LHCN-M2 (cell line): ENCODE measurements at regions not wholly inside any gene's neighbourhood (a gene's known extent, or its start where the extent isn't known, plus 50 kb on each side); places are given as distances from the start of the nearest gene placed in this dataset.

Experiments
- DNase-seq: peaks from one replicate; pipeline ENCODE4 v3.0.0-alpha.2; 2012; ENCODE audit warnings: low read depth

- no peak for DNase-seq
These were observed 102.1 kb downstream of the DIPK2A start for GRCh38 chr3:144073698-144074097.

- no peak for DNase-seq
These were observed 108.0 kb downstream of the DIPK2A start for GRCh38 chr3:144079634-144080033.

- DNase-seq, result no peak
These were observed 113.3 kb downstream of the DIPK2A start for GRCh38 chr3:144084929-144085328.

GRCh38 chr3:144085964-144086363 lies 114.3 kb downstream of the DIPK2A start:
- peak; percentile 71 for DNase-seq

- DNase-seq, result no peak
These were observed 124.4 kb downstream of the DIPK2A start for GRCh38 chr3:144096016-144096415.

- DNase-seq, result no peak
These were observed 125.5 kb downstream of the DIPK2A start for GRCh38 chr3:144097163-144097562.

- DNase-seq, result no peak
These were observed 127.1 kb downstream of the DIPK2A start for GRCh38 chr3:144098691-144099090.

- DNase-seq, result no peak
These were observed 130.8 kb downstream of the DIPK2A start for GRCh38 chr3:144102421-144102820.

GRCh38 chr3:144104186-144104585 lies 132.6 kb downstream of the DIPK2A start:
- DNase-seq, result no peak

GRCh38 chr3:144104679-144105078 lies 133.1 kb downstream of the DIPK2A start:
- DNase-seq, result no peak

- DNase-seq, result no peak
These were observed 133.9 kb downstream of the DIPK2A start for GRCh38 chr3:144105542-144105941.

GRCh38 chr3:144106970-144107369 lies 135.3 kb downstream of the DIPK2A start:
- no peak for DNase-seq

GRCh38 chr3:144107923-144108322 lies 136.3 kb downstream of the DIPK2A start:
- peak; percentile 43 for DNase-seq

GRCh38 chr3:144109944-144110343 lies 138.3 kb downstream of the DIPK2A start:
- no peak for DNase-seq

GRCh38 chr3:144112036-144112435 lies 140.4 kb downstream of the DIPK2A start:
- DNase-seq, result no peak

GRCh38 chr3:144112437-144112836 lies 140.8 kb downstream of the DIPK2A start:
- DNase-seq, result no peak

GRCh38 chr3:144114767-144115166 lies 143.1 kb downstream of the DIPK2A start:
- DNase-seq, result peak; percentile 36

GRCh38 chr3:144119633-144120032 lies 148.0 kb downstream of the DIPK2A start:
- no peak for DNase-seq

- DNase-seq, result no peak
These were observed 150.0 kb downstream of the DIPK2A start for GRCh38 chr3:144121661-144122060.

GRCh38 chr3:144127014-144127413 lies 155.4 kb downstream of the DIPK2A start:
- no peak for DNase-seq

- no peak for DNase-seq
These were observed 156.1 kb downstream of the DIPK2A start for GRCh38 chr3:144127700-144128099.

GRCh38 chr3:144128108-144128892 lies 156.7 kb downstream of the DIPK2A start:
- no peak for DNase-seq

GRCh38 chr3:144129536-144130214 lies 158.1 kb downstream of the DIPK2A start:
- peak; percentile 81 for DNase-seq
